HAP-1 (cell line): ENCODE measurements at regions not wholly inside any gene's neighbourhood (a gene's known extent, or its start where the extent isn't known, plus 50 kb on each side); places are given as distances from the start of the nearest gene placed in this dataset.
"Not testable (repeated sequence)": the region's sequence is repeated elsewhere in the genome, so short reads cannot be mapped to it uniquely, and the experiment has no call there.

Experiments
- DNase-seq, 2 experiments: peaks; one replicate each; pipeline ENCODE4 v3.0.0-alpha.2; 2016 to 2020; ENCODE audit warnings: low spot score in 2 of 2
- H3K27me3 ChIP-seq: fragments of 250-450 bp; sonication (Bioruptor Pico); 2 replicates; pipeline ENCODE4 v1.5.1; 2020; ENCODE audit warnings: low read depth, mild to moderate bottlenecking, moderate library complexity
- H3K36me3 ChIP-seq: fragments of 250-450 bp; sonication (Bioruptor Pico); replicated peaks from 2 replicates; pipeline ENCODE4 v1.5.1; 2020; ENCODE audit warnings: mild to moderate bottlenecking
- H3K4me1 ChIP-seq: fragments of 250-450 bp; sonication (Bioruptor Pico); 2 replicates; pipeline ENCODE4 v1.5.1; 2020; ENCODE audit warnings: mild to moderate bottlenecking
- H3K4me3 ChIP-seq: fragments of 250-450 bp; sonication (Bioruptor Pico); 2 replicates; pipeline ENCODE4 v1.5.1; 2020; ENCODE audit warnings: mild to moderate bottlenecking, moderate library complexity
- H3K9me3 ChIP-seq: fragments of 250-450 bp; sonication (Bioruptor Pico); 2 replicates; pipeline ENCODE4 v1.5.1; 2020; ENCODE audit warnings: mild to moderate bottlenecking, moderate library complexity
- in situ Hi-C: fragments of 300-500 bp; cut with MboI; formaldehyde crosslinking; loops from 3 replicates; pipeline ENCODE4 v1.14.3; 2020; ENCODE audit warnings: low sequenced_read_pairs, inconsistent platforms, mixed read lengths

GRCh38 chr9:13797701-13798100 is 516.2 kb downstream of the NFIB start:
- H3K27me3 ChIP-seq, in situ Hi-C loops, H3K36me3 ChIP-seq, H3K4me1 ChIP-seq, DNase-seq, H3K9me3 ChIP-seq, H3K4me3 ChIP-seq: not testable (repeated sequence)

GRCh38 chr9:13791816-13792215 is 512.3 kb upstream of the MPDZ start:
- no peaks in the 10 kb centered on the region; the same call in 1 of the 2 replicates for H3K9me3 ChIP-seq
- H3K36me3 ChIP-seq, result no peaks in the 10 kb centered on the region
- no peak for DNase-seq
- no peaks in the 10 kb centered on the region for H3K27me3 ChIP-seq
- no peak overlapping the region for H3K4me3 ChIP-seq
- in situ Hi-C loops, result no loop called here
- H3K4me1 ChIP-seq, result no peaks in the 10 kb centered on the region

- DNase-seq, result no peak
- Histone ChIP-seq H3K36me3 (no peaks in the 10 kb centered on the region), H3K9me3 (no peaks in the 10 kb centered on the region; the same call in 1 of the 2 replicates), H3K4me1 (no peaks in the 10 kb centered on the region), H3K4me3 (no peak overlapping the region), H3K27me3 (no peaks in the 10 kb centered on the region)
- in situ Hi-C loops, result no loop called here
Observed at GRCh38 chr9:13790055-13790454, 510.6 kb upstream of the MPDZ start.

- no peaks in the 10 kb centered on the region for H3K4me1 ChIP-seq
- H3K36me3 ChIP-seq, result no peaks in the 10 kb centered on the region
- no peak overlapping the region for H3K4me3 ChIP-seq
- H3K9me3 ChIP-seq, result no peaks in the 10 kb centered on the region
- DNase-seq, result no peak
- in situ Hi-C loops, result no loop called here
- H3K27me3 ChIP-seq, result no peaks in the 10 kb centered on the region
Observed at GRCh38 chr9:13787234-13787833, 507.8 kb upstream of the MPDZ start.

GRCh38 chr9:13786711-13787110 is 507.2 kb upstream of the MPDZ start:
- Histone ChIP-seq H3K4me3 (no peak overlapping the region), H3K36me3 (no peaks in the 10 kb centered on the region), H3K27me3 (no peaks in the 10 kb centered on the region), H3K9me3 (no peaks in the 10 kb centered on the region), H3K4me1 (no peaks in the 10 kb centered on the region)
- in situ Hi-C loops, result no loop called here
- DNase-seq, result no peak

GRCh38 chr9:13786131-13786530 is 506.6 kb upstream of the MPDZ start:
- no peaks in the 10 kb centered on the region for H3K27me3 ChIP-seq
- no peak for DNase-seq
- H3K9me3 ChIP-seq, result no peaks in the 10 kb centered on the region
- no peak overlapping the region for H3K4me3 ChIP-seq
- no peaks in the 10 kb centered on the region for H3K36me3 ChIP-seq
- in situ Hi-C loops, result no loop called here
- no peaks in the 10 kb centered on the region for H3K4me1 ChIP-seq

- Histone ChIP-seq H3K27me3 (no peaks in the 10 kb centered on the region), H3K9me3 (no peaks in the 10 kb centered on the region), H3K36me3 (no peaks in the 10 kb centered on the region), H3K4me3 (no peak overlapping the region), H3K4me1 (no peaks in the 10 kb centered on the region)
- in situ Hi-C loops, result no loop called here
- no peak for DNase-seq
Observed at GRCh38 chr9:13779106-13779505, 499.6 kb upstream of the MPDZ start.

GRCh38 chr9:13778631-13779030 is 499.1 kb upstream of the MPDZ start:
- Histone ChIP-seq H3K9me3 (no peaks in the 10 kb centered on the region), H3K4me3 (no peak overlapping the region), H3K27me3 (no peaks in the 10 kb centered on the region), H3K36me3 (no peaks in the 10 kb centered on the region), H3K4me1 (no peaks in the 10 kb centered on the region)
- DNase-seq, result no peak
- in situ Hi-C loops, result no loop called here

- H3K36me3 ChIP-seq, result no peaks in the 10 kb centered on the region
- H3K27me3 ChIP-seq, result no peaks in the 10 kb centered on the region
- in situ Hi-C loops, result no loop called here
- no peak for DNase-seq
- no peaks in the 10 kb centered on the region for H3K9me3 ChIP-seq
- no peaks in the 10 kb centered on the region for H3K4me1 ChIP-seq
- no peak overlapping the region for H3K4me3 ChIP-seq
Observed at GRCh38 chr9:13770956-13771355, 491.5 kb upstream of the MPDZ start.

- Histone ChIP-seq H3K27me3 (no peaks in the 10 kb centered on the region), H3K4me3 (no peak overlapping the region), H3K36me3 (no peaks in the 10 kb centered on the region), H3K9me3 (no peaks in the 10 kb centered on the region), H3K4me1 (no peaks in the 10 kb centered on the region)
- in situ Hi-C loops, result no loop called here
- DNase-seq, result no peak
Observed at GRCh38 chr9:13769641-13770040, 490.1 kb upstream of the MPDZ start.

- Histone ChIP-seq H3K36me3 (no peaks in the 10 kb centered on the region), H3K9me3 (no peaks in the 10 kb centered on the region), H3K4me1 (no peaks in the 10 kb centered on the region), H3K27me3 (no peaks in the 10 kb centered on the region), H3K4me3 (no peak overlapping the region)
- DNase-seq, result no peak
- in situ Hi-C loops, result no loop called here
Observed at GRCh38 chr9:13769006-13769405, 489.5 kb upstream of the MPDZ start.

- DNase-seq, result no peak
- Histone ChIP-seq H3K36me3 (no peaks in the 10 kb centered on the region), H3K27me3 (no peaks in the 10 kb centered on the region), H3K4me1 (no peaks in the 10 kb centered on the region), H3K9me3 (no peaks in the 10 kb centered on the region), H3K4me3 (no peak overlapping the region)
- in situ Hi-C loops, result no loop called here
Observed at GRCh38 chr9:13762209-13762608, 482.7 kb upstream of the MPDZ start.

GRCh38 chr9:13759551-13759950 is 480.1 kb upstream of the MPDZ start:
- DNase-seq, result no peak
- no peaks in the 10 kb centered on the region for H3K36me3 ChIP-seq

GRCh38 chr9:13758936-13759335 is 479.4 kb upstream of the MPDZ start:
- H3K36me3 ChIP-seq, result no peaks in the 10 kb centered on the region
- H3K9me3 ChIP-seq, result no peaks in the 10 kb centered on the region
- DNase-seq, result no peak
- H3K4me3 ChIP-seq, result no peak overlapping the region
- in situ Hi-C loops, result no loop called here
- no peaks in the 10 kb centered on the region for H3K4me1 ChIP-seq
- no peaks in the 10 kb centered on the region for H3K27me3 ChIP-seq

More at GRCh38 chr9:13759551-13759950, 480.1 kb upstream of the MPDZ start:
- H3K27me3 ChIP-seq, result no peaks in the 10 kb centered on the region
- in situ Hi-C loops, result no loop called here
- no peaks in the 10 kb centered on the region for H3K4me1 ChIP-seq
- H3K9me3 ChIP-seq, result no peaks in the 10 kb centered on the region
- no peak overlapping the region for H3K4me3 ChIP-seq

GRCh38 chr9:13756943-13757342 is 477.5 kb upstream of the MPDZ start:
- Histone ChIP-seq H3K9me3 (no peaks in the 10 kb centered on the region), H3K4me3 (no peak overlapping the region), H3K36me3 (no peaks in the 10 kb centered on the region), H3K27me3 (no peaks in the 10 kb centered on the region), H3K4me1 (no peaks in the 10 kb centered on the region)
- DNase-seq, result no peak
- in situ Hi-C loops, result no loop called here
